Dermis microvascular lymphatic vessel endothelial cell (primary cell): ENCODE measurements at regions not wholly inside any gene's neighbourhood (a gene's known extent, or its start where the extent isn't known, plus 50 kb on each side); places are given as distances from the start of the nearest gene placed in this dataset.
"Not testable (repeated sequence)": the region's sequence is repeated elsewhere in the genome, so short reads cannot be mapped to it uniquely, and the experiment has no call there.

Experiments
- DNase-seq, 2 donors: peaks; one replicate each; pipeline versions ENCODE4 v3.0.0 to v3.0.0-alpha.2; 2010; ENCODE audit warnings: low read depth in 2 of 2

DNA sequence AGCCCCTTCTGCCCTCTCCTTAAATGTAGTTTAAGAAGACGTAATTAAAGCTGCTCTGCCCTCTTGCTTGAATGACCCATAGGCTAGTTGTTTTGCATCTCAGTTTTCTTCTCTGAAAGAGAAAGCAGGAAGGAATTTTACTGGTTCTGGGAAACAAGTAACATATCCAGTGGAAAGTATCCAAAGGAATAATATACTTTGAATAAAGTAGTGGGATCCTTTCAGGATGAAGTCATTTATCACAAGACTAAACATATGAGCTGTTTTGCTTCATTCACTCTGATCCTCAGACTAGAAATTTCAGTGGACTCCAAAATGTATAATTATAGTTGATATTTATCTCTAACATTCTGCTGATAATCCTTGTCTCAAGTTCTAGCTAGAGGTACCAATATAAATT lies 1297.6 kb upstream of the GOT2 start:
- DNase-seq = no peak

DNA sequence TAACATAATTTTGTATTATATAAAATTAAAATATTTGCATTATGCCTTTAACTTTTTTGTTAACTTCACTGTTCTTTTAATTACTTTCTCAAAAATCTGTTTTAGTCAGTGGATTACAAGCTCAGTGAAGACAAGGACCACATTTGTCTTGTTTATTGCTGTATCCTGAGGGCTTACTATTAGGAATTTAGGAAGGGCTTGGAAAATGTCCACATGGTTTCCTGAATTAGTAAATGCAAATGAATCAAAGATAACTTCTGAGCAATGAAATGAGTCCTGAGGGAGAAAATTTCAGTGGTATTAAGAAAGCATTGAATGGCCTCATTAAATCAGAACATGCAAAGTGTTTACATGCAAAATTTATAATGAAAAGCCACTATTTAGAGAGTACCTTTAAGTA lies 1293.2 kb upstream of the GOT2 start:
- no peak for DNase-seq

DNA sequence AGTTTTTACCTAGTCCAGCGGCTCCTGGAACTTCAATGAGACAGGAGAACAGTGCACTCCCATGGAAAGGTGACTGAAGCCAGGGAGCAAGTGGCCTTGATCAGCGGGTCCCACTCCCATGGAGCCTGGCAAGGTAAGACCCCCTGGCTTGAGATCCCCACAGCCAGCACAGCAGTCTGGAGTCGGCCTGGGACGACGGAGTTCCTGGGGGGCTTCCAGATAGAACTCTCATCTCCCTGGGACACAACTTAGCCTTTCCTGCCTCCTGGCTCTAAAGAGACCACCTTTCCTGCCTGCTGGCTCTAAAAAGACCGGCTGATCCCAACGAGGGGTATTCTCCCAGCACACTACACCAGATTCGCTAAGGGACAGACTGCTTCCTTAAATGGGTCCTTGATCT lies 1279.0 kb upstream of the GOT2 start:
- DNase-seq = no peak

DNA sequence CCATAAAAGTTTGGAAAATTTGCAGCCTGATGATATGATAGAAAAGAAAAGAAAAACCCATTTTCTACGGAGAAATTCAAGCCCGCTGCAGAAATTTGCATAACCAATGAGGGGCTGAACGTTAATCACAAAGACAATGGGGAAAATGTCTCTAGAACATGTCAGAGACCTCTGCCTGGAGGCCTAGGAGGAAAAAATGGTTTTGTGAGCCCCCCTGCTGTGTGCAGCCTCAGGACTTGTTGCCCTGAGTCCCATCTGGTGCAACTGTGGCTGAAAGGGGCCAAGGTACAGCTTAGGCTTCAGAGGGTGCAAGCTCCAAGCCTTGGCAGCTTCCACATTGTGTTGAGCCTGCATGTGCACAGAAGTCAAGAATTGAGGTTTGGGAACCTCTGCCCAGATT lies 1267.4 kb upstream of the GOT2 start:
- no peak for DNase-seq

DNA sequence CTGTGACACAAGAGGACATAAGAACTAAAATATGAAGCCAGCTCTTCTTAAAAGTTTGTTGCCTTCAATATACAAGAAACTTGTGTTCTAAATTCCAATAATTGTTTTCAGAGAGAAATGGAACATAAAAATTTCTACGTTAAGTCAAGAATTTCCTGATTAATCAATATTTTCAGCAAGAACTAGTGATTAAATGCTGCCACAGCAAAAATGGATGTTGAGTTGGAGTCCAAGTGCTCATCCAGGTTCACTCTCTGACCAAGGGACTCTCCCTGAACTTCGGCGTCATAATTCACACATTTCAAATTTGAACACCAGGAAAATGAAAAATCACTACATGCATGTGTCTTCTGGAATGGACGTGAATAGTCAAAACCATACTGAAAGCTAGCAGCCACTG lies 1263.6 kb upstream of the GOT2 start:
- no peak for DNase-seq

DNA sequence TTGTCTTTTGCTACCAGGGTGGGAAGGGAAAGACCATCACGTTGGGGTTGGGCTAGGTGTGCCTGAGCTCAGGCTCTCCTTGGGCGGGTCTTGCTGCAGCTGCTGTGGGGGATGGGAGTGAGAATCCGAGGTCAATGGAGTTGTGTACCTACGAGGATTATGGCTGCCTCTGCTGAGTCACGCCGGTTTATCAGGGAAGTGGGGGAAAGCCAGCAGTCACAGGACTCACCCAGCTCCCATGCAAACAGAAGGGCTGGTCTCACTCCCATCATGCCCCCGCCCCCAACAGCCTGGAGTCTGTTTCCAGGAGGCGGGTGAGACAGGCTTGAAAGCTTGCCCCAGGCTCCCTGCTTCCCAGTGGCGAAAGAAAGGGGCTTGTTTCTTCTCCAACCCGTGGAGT lies 1259.0 kb upstream of the GOT2 start:
- DNase-seq = no peak

DNA sequence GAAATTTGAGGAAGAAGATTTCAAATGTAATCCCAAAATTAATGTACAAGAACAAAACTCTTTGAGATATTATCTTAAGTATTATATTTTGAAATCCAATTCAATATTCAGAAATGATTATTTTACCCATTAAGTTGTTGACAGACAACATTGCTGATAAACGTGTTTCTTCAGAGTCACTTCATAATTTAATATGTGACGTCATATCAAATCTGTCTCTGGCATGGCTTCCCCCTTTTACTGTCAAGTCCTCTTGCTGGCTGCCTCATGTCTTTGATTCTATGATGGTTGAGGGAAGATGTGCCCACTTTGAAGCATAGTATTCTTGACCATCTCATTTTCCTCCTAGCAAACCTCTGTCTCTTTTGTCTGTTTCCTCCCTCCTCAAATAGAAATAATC lies 1257.1 kb upstream of the GOT2 start:
- no peak for DNase-seq

DNA sequence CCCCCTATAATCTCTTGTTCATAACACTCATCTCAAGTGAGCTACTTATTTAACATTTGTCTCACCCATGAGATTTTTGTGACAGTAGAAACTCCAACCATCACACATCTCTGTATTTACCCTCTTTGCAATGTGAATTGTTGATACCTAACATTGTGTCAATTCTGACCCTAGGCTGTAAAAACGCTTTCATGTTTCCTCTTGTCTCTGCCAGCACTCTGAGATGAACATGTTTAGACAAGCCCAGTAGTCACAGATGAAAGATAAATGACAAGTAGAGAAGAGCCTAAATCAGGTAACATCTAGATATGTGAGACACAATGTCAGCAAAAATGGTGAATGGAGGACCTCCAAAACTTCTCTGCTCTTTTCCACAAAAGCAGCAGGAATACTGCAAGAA lies 1254.5 kb upstream of the GOT2 start:
- no peak for DNase-seq

DNA sequence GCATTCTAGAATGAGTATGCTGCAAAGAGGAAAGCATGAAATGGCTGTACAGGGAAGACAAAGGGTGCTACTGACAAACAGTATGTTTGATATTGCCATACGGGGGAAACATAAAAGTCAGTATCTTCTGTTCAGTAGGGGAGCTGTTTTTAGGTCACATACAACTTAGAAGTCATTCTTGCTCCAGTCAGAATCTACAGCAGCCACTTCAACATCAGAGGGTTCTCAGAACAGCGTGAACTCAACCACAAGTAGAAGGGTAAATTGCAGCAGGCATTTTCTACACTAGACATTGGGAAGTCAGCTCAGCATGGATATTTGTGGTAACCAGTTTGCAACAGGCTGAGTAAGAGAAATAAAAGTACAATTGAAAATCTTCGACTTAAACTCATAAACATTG lies 1241.8 kb upstream of the GOT2 start:
- DNase-seq = no peak

DNA sequence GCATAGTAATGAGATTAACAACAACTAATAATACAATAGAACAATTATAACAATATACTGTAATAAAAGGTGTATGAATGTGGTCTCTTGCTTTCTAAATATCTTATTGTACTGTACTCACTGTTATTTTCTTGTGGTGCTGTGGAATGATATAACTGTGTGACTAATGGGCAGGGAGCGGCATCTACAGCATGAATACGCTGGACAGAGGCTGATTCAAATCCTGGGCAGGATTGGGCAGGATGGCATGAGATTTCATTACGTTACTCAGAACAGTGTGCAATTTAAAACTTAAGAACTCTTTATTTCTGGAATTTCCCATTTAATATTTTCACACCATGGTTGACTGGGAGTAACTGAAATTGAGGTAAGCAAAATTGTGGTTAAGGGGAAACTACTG lies 1239.8 kb upstream of the GOT2 start:
- DNase-seq = no peak

DNA sequence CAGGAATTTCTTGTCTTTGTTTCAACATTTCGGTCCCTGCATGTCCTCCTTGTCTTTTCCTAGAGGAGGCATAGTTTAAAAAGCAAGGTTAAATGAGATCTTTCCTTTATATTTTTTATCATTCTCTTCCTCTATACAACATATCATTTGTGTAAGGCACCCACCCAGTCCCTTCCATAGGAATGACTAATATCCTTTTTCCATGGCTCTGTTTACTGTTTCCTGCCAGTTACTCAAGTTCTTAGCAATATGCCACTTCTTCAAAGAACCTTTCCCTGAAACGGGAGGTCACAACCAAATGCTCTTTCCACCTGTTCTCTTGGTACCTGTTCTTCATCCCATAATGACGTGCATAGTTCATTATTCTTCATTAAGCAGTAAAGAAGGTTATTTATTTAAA lies 1237.1 kb upstream of the GOT2 start:
- no peak for DNase-seq

DNA sequence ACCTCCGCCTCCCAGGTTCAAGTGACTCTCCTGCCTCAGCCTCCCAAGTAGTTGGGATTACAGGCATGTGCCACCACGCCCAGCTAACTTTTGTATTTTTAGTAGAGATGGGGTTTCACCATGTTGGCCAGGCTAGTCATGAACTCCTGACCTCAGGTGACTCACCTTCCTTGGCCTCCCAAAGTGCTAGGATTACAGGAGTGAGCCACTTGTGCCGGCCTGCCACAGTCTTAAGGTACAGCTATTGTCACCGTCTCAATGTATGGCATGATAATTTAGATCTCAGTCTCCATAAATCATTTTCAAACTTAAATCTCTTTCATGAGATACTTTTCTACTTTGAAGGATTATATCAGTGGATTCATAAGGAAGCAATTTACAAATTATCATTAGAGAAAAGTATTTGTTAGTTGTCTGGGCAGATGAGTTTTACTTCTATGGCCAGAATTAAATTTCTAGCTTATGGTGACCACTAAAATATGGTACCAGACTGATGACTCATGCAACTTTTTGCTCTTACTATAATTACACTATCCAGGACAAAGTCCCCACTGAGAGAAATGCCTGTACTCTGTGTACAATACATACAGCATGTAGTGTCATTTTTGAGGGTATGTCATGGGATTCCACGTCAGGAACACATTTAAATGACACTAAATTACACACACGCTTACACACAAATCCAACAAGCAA lies 1230.3 kb upstream of the GOT2 start:
- DNase-seq = no peak

DNA sequence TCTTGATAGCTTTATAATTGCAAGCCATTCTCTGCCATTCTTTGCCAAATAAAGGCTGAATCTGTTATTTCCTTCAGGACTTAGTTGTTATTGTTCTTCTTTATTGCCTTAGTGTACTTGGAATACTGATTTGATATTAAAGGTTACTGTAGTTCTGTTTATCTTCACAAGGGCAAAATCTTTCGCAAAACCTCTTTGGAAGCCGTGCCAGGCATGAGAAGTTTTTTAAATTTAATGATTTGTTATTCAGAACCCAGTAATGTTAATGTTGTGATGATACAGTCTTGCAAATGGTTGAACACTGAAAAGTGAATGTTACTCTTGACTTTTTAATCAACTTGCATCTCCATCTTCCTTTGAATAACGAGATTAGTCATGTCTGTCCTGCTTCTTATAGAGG lies 1225.2 kb upstream of the GOT2 start:
- no peak for DNase-seq

DNA sequence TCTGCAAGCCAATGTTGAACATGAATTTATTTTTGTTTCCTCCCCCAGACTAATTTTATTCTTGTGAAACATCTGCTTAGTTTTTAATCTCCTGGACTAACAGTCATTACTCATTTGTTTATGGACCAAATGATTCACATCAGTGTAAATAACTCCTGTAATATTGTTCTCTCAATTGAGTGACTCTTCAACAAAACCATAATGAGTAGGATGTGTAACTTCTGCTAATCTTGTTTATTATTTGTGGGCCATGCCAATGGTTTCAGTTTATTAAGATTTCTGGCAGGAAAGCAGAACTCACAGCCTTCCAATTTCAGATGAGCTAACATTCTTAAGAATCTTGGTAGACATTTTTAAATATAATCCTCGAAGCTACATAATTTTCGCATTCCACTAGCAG lies 1216.3 kb upstream of the GOT2 start:
- DNase-seq = no peak

DNA sequence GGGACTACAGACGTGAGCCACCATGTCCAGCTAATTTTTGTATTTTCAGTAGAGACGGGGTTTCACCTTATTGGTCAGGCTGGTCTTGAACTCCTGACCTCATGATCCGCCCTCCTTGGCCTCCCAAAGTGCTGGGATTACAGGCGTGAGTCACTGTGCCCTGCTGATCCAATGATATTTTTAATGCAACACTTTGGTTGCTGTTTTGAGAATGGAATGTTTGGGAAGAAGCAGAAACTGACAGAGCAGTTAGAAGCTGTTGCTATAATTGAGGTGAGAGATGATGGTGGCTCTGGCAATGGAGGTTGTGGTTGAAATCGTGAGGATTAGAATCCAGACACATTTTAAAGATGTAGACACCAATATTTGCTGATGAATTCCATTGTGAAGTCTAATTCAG lies 1209.9 kb upstream of the GOT2 start:
- not testable (repeated sequence) for DNase-seq

DNA sequence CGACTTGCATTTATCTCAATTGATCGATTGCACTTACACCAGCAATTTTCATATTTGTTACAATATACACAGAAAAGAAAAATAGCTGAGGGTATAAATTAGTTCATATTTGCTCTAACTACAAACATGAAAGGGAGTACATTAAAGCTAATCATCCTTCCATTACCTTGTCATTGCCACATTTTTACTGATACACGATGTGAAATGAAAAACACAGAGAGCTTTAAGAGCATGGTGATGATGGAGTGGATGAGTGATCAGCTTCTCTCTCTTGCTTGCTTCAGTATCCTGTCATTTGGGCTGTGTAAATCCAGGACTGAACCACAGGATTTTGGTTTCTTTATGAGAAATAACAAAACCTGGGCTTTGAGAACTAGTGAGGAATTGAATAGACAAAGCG lies 1207.5 kb upstream of the GOT2 start:
- DNase-seq = no peak

DNA sequence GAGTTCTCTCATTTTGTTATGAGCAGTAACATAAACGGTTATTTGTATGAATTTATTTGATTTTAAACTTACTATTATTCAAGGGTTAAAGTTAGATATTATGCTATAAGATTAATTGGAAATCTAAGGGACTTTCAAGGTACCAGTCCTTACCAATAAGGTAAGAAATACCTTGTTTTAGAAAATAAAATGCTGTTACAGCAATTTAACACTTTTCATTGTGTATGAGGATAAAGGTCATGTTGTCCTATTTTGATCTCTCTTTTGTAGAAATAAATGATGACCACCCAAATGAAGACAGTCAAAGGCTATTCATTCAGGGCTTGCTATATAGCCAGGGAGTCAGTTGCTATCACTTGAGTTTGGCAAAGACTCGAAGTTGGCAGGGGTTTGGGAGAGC lies 1185.9 kb upstream of the GOT2 start:
- no peak for DNase-seq

DNA sequence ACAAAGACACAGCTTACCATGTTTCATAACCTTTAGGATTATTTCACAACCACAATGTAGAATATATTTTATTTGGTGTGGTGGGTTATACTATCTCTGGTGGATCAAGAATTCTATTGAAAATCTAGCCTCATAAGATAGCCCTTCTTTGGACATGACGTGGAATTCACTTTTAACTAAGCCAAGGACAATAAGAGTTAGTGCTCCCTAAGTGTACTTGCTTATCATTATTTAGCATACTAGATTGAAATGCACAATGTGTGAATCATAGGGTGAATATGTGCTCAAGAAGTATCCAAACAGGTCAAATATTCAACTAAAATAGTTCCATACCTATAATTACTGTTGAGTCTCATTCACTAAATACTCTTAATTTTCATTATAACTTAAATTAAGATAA lies 1179.5 kb upstream of the GOT2 start:
- no peak for DNase-seq

DNA sequence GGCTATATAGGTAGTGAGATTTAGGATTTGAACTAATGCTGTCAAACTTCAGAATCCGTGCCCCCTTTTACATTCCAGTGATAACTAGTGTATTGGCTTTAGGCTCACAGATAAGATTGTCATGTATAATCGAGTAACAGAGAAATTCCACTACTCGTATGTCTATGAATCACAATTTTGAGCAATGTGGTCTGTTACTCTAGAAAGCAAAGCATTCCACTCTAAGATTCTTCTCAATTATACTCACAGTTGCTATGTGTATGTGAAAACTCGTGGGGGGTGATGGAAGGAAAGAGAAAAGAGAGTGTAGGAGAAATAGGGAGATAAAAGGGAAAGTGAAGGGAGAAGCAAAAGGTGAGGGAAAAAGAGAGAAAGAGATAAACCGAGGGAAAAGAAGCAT lies 1175.1 kb upstream of the GOT2 start:
- DNase-seq = no peak

DNA sequence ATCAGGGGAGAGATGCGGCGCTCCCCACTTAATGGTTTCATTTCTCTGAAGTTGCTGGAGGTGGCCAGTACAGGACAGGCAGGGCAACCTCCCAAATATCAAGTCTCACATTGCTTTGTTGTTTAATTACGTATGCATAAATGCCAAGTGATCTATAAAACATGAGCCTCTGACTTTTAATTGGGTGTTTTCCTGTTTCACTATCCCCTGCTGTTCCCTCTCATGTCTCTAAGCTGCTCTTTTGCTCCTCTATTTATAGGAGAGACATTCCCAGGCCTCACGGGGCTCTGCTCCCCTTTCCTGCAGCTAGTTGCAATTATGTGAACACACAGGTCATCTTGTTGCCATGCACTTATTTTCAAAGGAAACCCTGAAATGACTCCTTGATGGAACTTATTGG lies 1173.5 kb upstream of the GOT2 start:
- no peak for DNase-seq

DNA sequence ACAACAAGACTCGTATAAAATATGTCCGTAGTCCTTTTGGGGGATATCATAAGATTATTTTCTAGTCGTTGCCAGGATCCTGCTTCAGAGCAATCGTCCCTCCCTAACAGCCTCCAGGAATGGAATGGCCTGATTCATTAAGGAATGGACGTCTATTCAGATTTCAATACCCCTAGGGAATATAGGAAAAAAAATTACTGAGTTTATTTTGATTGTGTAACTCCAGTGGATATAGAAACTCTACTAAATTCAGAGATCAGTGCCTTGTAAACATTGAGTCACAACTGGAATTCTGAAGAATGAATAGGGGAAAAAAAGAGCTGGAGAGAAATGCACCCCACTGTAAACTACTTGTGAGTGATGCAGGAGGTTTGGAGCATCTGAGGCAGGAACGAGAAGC lies 1171.5 kb upstream of the GOT2 start:
- DNase-seq = no peak

DNA sequence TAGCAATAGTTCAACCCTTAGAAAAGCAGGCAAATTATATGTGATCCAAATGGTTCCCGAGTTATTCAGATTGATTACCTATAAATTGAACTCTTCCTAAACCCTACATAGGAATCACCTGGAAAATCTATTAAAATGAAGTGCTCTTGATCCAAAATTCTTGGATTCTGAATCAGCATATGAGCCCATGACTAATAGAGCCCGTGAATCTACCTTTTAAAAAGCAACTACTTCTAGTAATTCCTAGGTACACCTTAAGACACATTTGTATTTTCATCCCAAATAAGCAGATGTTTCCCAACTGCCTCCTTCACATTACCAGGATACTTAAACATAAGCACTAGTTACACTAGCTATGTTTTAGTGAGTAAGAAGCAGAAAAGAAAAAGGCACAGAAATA lies 1171.0 kb upstream of the GOT2 start:
- DNase-seq = no peak

DNA sequence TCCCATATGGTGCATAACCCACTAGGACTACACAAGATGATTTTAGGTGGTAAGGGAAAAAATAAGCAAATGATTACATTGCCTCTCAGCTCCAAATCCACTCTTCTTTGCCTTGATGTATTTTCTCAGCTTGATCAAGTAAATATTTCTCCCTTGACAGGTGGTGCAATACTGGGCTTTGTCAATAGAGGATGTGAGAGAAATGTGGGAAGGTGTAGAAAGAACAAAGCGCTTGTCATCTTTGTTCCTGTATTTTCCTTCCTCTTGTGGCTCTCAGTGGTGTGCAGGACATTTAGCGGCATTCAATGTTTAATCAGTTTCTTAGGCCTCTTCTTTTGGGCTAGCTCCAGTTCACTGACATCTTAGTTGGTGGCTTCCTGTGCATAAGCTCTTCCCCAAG lies 1165.8 kb upstream of the GOT2 start:
- DNase-seq = no peak

DNA sequence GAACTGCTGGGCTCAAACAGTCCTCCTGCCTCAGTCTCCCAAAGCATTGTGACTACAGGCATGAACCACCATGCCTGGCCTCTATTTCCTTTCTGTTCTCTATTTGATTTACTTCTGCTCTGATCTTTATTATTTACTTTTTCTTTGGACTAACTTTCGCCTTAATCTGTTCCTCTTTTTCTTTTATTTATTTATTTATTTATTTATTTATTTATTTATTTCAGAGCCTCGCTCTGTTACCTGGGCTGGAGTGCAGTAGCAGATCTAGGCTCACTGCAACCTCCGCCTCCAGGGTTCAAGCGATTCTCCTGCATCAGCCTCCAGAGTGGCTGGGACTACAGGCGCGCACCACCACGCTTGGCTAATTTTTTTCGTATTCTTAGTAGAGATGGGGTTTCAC lies 1158.3 kb upstream of the GOT2 start:
- DNase-seq = no peak
